ENCODE measurements at regions not wholly inside any gene's neighbourhood (a gene's known extent, or its start where the extent isn't known, plus 50 kb on each side); places are given as distances from the start of the nearest gene placed in this dataset.

GRCh38 chr12:75713434-75713833 lies 202.0 kb upstream of the KRR1 start:
- TF ChIP-seq STAT1 (IDR thresholded peaks at IDR 0.05; ENCODE audit: unreplicated experiment) (no peak), CTCF (conservative IDR thresholded peaks at IDR 0.05; ENCODE audit: low read depth in 2 of 2) (no peak), POLR2AphosphoS5 (IDR thresholded peaks at IDR 0.05; ENCODE audit: low read depth) (no peak), EZH2 (IDR thresholded peaks at IDR 0.05; ENCODE audit: low read depth, unreplicated experiment) (no peak), REST (IDR thresholded peaks at IDR 0.05; ENCODE audit: unreplicated experiment) (no peak), EZH2phosphoT487 (IDR thresholded peaks at IDR 0.05; ENCODE audit: unreplicated experiment) (no peak), ZNF331 (CRISPR knock-in tag; IDR thresholded peaks at IDR 0.05; ENCODE audit: low read depth) (no peak), CREB1 (CRISPR knock-in tag; IDR thresholded peaks at IDR 0.05; ENCODE audit: low read depth) (no peak), NANOG (IDR thresholded peaks at IDR 0.05; ENCODE audit: borderline replicate concordance) (no peak), JUNB (IDR thresholded peaks at IDR 0.05; ENCODE audit: unreplicated experiment) (no peak)

Measured in GM23338 (cell line).